NCI-H2227 (cell line): ENCODE measurements at regions not wholly inside any gene's neighbourhood (a gene's known extent, or its start where the extent isn't known, plus 50 kb on each side); places are given as distances from the start of the nearest gene placed in this dataset.

ENCODE experiments used
- DNase-seq: peaks from one replicate; lab custom pipeline; 2025; ENCODE audit not compliant: unreplicated experiment; lab: John Stamatoyannopoulos, UW

GRCh38 chr13:30006246-30006645 lies 155.8 kb upstream of the UBL3 start:
- no peak for DNase-seq

GRCh38 chr13:30004204-30004603 lies 153.8 kb upstream of the UBL3 start:
- DNase-seq, result no peak

GRCh38 chr13:30002577-30002976 lies 152.2 kb upstream of the UBL3 start:
- no peak for DNase-seq

GRCh38 chr13:30000370-30000765 lies 150.0 kb upstream of the UBL3 start:
- no peak for DNase-seq

- DNase-seq, result no peak
Observed at GRCh38 chr13:29999492-30000369, 149.3 kb upstream of the UBL3 start.

GRCh38 chr13:29996316-29996715 lies 145.9 kb upstream of the UBL3 start:
- no peak for DNase-seq

- DNase-seq, result no peak
Observed at GRCh38 chr13:29994911-29995595, 144.6 kb upstream of the UBL3 start.

- DNase-seq, result no peak
Observed at GRCh38 chr13:29993716-29994488, 143.5 kb upstream of the UBL3 start.

- no peak for DNase-seq
Observed at GRCh38 chr13:29993196-29993595, 142.8 kb upstream of the UBL3 start.

GRCh38 chr13:29991343-29991742 lies 140.9 kb upstream of the UBL3 start:
- no peak for DNase-seq

- DNase-seq, result no peak
Observed at GRCh38 chr13:29987340-29987739, 136.9 kb upstream of the UBL3 start.

GRCh38 chr13:29980339-29980738 lies 129.9 kb upstream of the UBL3 start:
- no peak for DNase-seq

GRCh38 chr13:29978211-29978610 lies 127.8 kb upstream of the UBL3 start:
- no peak for DNase-seq

- no peak for DNase-seq
Observed at GRCh38 chr13:29977476-29978120, 127.2 kb upstream of the UBL3 start.

- no peak for DNase-seq
Observed at GRCh38 chr13:29976535-29976934, 126.1 kb upstream of the UBL3 start.

- no peak for DNase-seq
Observed at GRCh38 chr13:29975283-29975682, 124.9 kb upstream of the UBL3 start.

GRCh38 chr13:29969286-29969685 lies 118.9 kb upstream of the UBL3 start:
- DNase-seq, result no peak

- no peak for DNase-seq
Observed at GRCh38 chr13:29964181-29964845, 113.9 kb upstream of the UBL3 start.

- DNase-seq, result no peak
Observed at GRCh38 chr13:29963089-29963488, 112.7 kb upstream of the UBL3 start.

GRCh38 chr13:29961036-29961670 lies 110.7 kb upstream of the UBL3 start:
- no peak for DNase-seq
